PC-3 (cell line): ENCODE measurements at regions not wholly inside any gene's neighbourhood (a gene's known extent, or its start where the extent isn't known, plus 50 kb on each side); places are given as distances from the start of the nearest gene placed in this dataset.

ENCODE experiments used
- EZH2 ChIP-seq: fragments of 300-600 bp; sonication (generic); IDR thresholded peaks from one replicate; pipeline ENCODE4 v1.6.1; 2017; ENCODE audit warnings: antibody characterized with exemption, mild to moderate bottlenecking, low read length; ENCODE audit not compliant: unreplicated experiment
- EZH2phosphoT487 ChIP-seq: fragments of 300-600 bp; sonication (generic); IDR thresholded peaks from 2 replicates; pipeline ENCODE4 v1.6.1; 2018; ENCODE audit warnings: mild to moderate bottlenecking, antibody characterized with exemption, low read length, borderline replicate concordance
- TF ChIP-seq, protein P1 (sequence below): fragments of 300-600 bp; sonication (generic); conservative IDR thresholded peaks from 2 replicates; pipeline ENCODE4 v1.5.1; 2017; ENCODE audit warnings: antibody characterized with exemption, low read depth, mild to moderate bottlenecking, low read length

DNA sequence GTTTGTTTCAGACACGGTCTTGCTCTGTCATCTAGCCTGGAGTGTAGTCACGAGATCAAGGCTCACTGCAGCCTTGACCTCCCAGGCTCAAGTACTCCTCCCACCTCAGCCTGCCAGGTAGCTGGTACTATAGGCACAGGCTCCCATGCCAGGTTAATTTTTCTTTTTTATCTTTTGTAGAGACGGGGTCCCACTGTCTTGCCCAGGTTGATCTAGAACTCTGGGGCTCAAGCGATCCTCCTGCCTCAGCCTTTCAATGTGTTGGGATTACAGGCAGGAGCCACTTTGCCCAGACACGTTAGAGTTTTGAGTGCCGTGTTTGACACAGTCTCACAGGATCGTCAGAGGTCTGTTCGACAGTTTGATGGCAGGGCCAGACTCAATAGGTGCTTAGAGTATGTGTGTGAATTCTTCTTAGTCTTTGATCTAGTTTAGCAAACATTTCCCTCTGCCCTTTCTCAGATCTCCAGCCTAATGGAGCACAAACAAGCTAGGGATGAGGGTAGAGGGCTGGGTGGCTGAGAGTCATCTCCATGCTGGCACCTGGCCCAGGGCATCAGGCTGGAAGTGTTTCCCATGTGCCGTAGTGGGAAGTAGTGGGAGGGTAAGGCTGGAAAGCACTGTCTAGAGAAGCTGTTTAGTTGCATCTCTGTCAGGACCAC lies 66.1 kb upstream of the DLG1 start:
- TF ChIP-seq EZH2 (no peak), EZH2phosphoT487 (no peak)
- TF ChIP-seq, protein P1, sequence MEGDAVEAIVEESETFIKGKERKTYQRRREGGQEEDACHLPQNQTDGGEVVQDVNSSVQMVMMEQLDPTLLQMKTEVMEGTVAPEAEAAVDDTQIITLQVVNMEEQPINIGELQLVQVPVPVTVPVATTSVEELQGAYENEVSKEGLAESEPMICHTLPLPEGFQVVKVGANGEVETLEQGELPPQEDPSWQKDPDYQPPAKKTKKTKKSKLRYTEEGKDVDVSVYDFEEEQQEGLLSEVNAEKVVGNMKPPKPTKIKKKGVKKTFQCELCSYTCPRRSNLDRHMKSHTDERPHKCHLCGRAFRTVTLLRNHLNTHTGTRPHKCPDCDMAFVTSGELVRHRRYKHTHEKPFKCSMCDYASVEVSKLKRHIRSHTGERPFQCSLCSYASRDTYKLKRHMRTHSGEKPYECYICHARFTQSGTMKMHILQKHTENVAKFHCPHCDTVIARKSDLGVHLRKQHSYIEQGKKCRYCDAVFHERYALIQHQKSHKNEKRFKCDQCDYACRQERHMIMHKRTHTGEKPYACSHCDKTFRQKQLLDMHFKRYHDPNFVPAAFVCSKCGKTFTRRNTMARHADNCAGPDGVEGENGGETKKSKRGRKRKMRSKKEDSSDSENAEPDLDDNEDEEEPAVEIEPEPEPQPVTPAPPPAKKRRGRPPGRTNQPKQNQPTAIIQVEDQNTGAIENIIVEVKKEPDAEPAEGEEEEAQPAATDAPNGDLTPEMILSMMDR: no peak
